ENCODE measurements at regions not wholly inside any gene's neighbourhood (a gene's known extent, or its start where the extent isn't known, plus 50 kb on each side); places are given as distances from the start of the nearest gene placed in this dataset.

DNA sequence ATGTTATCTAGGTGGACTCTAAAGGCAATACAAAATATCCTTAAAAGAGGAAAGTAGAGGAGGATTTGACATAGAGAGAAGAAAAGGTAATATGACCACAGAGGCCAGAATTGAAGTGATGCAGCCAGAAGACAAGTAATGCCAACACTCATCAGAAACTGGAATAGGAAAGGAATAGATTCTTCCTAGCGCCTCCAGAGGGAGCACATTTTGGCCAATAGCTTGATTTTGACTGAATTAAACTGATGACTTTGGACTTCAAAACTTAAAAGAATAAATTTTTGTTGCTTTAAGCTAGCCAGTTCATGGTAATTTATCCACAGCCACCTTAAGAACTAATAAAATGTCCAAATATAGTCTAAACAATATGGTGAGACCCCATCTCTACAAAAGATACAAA lies 1921.9 kb downstream of the OLFM4 start:
- TF ChIP-seq, protein P1, sequence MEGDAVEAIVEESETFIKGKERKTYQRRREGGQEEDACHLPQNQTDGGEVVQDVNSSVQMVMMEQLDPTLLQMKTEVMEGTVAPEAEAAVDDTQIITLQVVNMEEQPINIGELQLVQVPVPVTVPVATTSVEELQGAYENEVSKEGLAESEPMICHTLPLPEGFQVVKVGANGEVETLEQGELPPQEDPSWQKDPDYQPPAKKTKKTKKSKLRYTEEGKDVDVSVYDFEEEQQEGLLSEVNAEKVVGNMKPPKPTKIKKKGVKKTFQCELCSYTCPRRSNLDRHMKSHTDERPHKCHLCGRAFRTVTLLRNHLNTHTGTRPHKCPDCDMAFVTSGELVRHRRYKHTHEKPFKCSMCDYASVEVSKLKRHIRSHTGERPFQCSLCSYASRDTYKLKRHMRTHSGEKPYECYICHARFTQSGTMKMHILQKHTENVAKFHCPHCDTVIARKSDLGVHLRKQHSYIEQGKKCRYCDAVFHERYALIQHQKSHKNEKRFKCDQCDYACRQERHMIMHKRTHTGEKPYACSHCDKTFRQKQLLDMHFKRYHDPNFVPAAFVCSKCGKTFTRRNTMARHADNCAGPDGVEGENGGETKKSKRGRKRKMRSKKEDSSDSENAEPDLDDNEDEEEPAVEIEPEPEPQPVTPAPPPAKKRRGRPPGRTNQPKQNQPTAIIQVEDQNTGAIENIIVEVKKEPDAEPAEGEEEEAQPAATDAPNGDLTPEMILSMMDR (IDR thresholded peaks at IDR 0.05) = no peak
- TF ChIP-seq POLR2A (IDR thresholded peaks at IDR 0.05) = no peak
